Neural cell (in vitro differentiated cells): ENCODE measurements at regions not wholly inside any gene's neighbourhood (a gene's known extent, or its start where the extent isn't known, plus 50 kb on each side); places are given as distances from the start of the nearest gene placed in this dataset.

ENCODE experiments used
- H2AFZ ChIP-seq: fragments of 200-600, 300-800 bp; sonication (generic), shearing (Covaris generic); 2 replicates; pipeline ENCODE4 v1.6.0; 2014; ENCODE audit warnings: low read depth, mild to moderate bottlenecking, antibody characterized with exemption, low read length, moderate library complexity
- H3F3A ChIP-seq: fragments of 200-600 bp; shearing (Covaris generic); 2 replicates; pipeline ENCODE4 v1.6.1; 2016; ENCODE audit warnings: mild to moderate bottlenecking, moderate library complexity, mixed read lengths, antibody characterized with exemption, low read length; ENCODE audit not compliant: insufficient read depth, poor library complexity, severe bottlenecking
- H3K27ac ChIP-seq: fragments of 200-600, 300-800 bp; sonication (generic), shearing (Covaris generic); 2 replicates; pipeline ENCODE4 v1.5.1; 2014; ENCODE audit warnings: mild to moderate bottlenecking, low read length, moderate library complexity
- H3K27me3 ChIP-seq: fragments of 300-800, 200-600 bp; sonication (generic), shearing (Covaris generic); 2 replicates; pipeline ENCODE4 v1.6.0; 2014; ENCODE audit warnings: mild to moderate bottlenecking, low read depth, low read length, moderate library complexity; ENCODE audit not compliant: insufficient read depth
- H3K36me3 ChIP-seq: fragments of 300-800, 200-600 bp; sonication (generic), shearing (Covaris generic); 2 replicates; pipeline ENCODE4 v1.5.1; 2014; ENCODE audit warnings: mild to moderate bottlenecking, antibody characterized with exemption, low read length, moderate library complexity; ENCODE audit not compliant: insufficient read depth
- H3K4me2 ChIP-seq: fragments of 300-800, 200-600 bp; sonication (generic), shearing (Covaris generic); 2 replicates; pipeline ENCODE4 v1.6.0; 2014; ENCODE audit warnings: mild to moderate bottlenecking, low read length
- H3K4me3 ChIP-seq: fragments of 300-800, 200-600 bp; sonication (generic), shearing (Covaris generic); 2 replicates; pipeline ENCODE4 v1.5.1; 2014; ENCODE audit warnings: mild to moderate bottlenecking, low read length, moderate library complexity
- H3K79me2 ChIP-seq: fragments of 200-600 bp; shearing (Covaris generic); replicated peaks from 2 replicates; pipeline ENCODE4 v1.6.0; 2014; ENCODE audit warnings: mild to moderate bottlenecking, low read length, moderate library complexity; ENCODE audit not compliant: insufficient read depth
- H3K9ac ChIP-seq: fragments of 300-800, 200-600 bp; sonication (generic), shearing (Covaris generic); 2 replicates; pipeline ENCODE4 v1.6.1; 2016; ENCODE audit warnings: mild to moderate bottlenecking, low read length, mixed read lengths
- H3K9me2 ChIP-seq: fragments of 200-600 bp; shearing (Covaris generic); 2 replicates; pipeline ENCODE4 v1.6.1; 2016; ENCODE audit warnings: mild to moderate bottlenecking, low read length, mixed read lengths; ENCODE audit not compliant: insufficient read depth
- H3K9me3 ChIP-seq: fragments of 200-600, 300-800 bp; sonication (generic), shearing (Covaris generic); 2 replicates; pipeline ENCODE4 v1.6.1; 2016; ENCODE audit warnings: mild to moderate bottlenecking, mixed run types, low read length, moderate library complexity, mixed read lengths
- H4K20me1 ChIP-seq: fragments of 200-600 bp; shearing (Covaris generic); 2 replicates; pipeline ENCODE4 v1.6.1; 2016; ENCODE audit warnings: mild to moderate bottlenecking, mixed run types; ENCODE audit not compliant: insufficient read depth
- CTCF ChIP-seq: fragments of 450-650 bp; IDR thresholded peaks from 2 replicates; pipeline ENCODE4 v1.5.1; 2014; ENCODE audit warnings: antibody characterized with exemption, mild to moderate bottlenecking, moderate library complexity; ENCODE audit not compliant: poor library complexity, severe bottlenecking
- EP300 ChIP-seq: fragments of 450-650 bp; conservative IDR thresholded peaks from 2 replicates; pipeline ENCODE4 v1.6.1; 2014; ENCODE audit warnings: antibody characterized with exemption, mild to moderate bottlenecking, moderate library complexity; ENCODE audit not compliant: poor library complexity, severe bottlenecking
- EZH2 ChIP-seq: fragments of 200-600, 300-800 bp; shearing (Covaris generic), sonication (generic); IDR thresholded peaks from 2 replicates; pipeline ENCODE4 v1.6.1; 2014; ENCODE audit warnings: antibody characterized with exemption, low read length, borderline replicate concordance, mild to moderate bottlenecking; ENCODE audit not compliant: insufficient read depth, poor library complexity, severe bottlenecking
- MXI1 ChIP-seq: fragments of 450-650 bp; conservative IDR thresholded peaks from 2 replicates; pipeline ENCODE4 v1.6.1; 2014; ENCODE audit warnings: antibody characterized with exemption, mild to moderate bottlenecking; ENCODE audit not compliant: poor library complexity, severe bottlenecking
- POLR2AphosphoS5 ChIP-seq: IDR thresholded peaks from 2 replicates; pipeline ENCODE4 v1.6.1; 2012
- RAD21 ChIP-seq: fragments of 450-650 bp; conservative IDR thresholded peaks from 2 replicates; pipeline ENCODE4 v1.6.1; 2014; ENCODE audit warnings: antibody characterized with exemption, mild to moderate bottlenecking, moderate library complexity
- REST ChIP-seq: IDR thresholded peaks from 2 replicates; pipeline ENCODE4 v1.6.1; 2012; ENCODE audit warnings: borderline replicate concordance
- SMC3 ChIP-seq: fragments of 450-650 bp; conservative IDR thresholded peaks from 2 replicates; pipeline ENCODE4 v1.6.1; 2014; ENCODE audit warnings: antibody characterized with exemption, mild to moderate bottlenecking, moderate library complexity; ENCODE audit not compliant: poor library complexity
- TAF1 ChIP-seq: IDR thresholded peaks from 2 replicates; pipeline ENCODE4 v1.6.1; 2012; ENCODE audit warnings: low read depth

GRCh38 chr12:91250273-91250665, 67.7 kb upstream of the DCN start:
- H3K9me3 ChIP-seq, result no peaks in the 10 kb centered on the region
- no peak overlapping the region for H3K4me3 ChIP-seq
- H4K20me1 ChIP-seq, result no peaks in the 10 kb centered on the region
- no peaks in the 10 kb centered on the region for H3K9me2 ChIP-seq
- H3K79me2 ChIP-seq, result no peaks in the 10 kb centered on the region
- H3K9ac ChIP-seq, result no peak overlapping the region
- no peak overlapping the region for H3K27ac ChIP-seq
- H3K36me3 ChIP-seq, result no peaks in the 10 kb centered on the region
- no peaks in the 10 kb centered on the region for H3K27me3 ChIP-seq
- TF ChIP-seq CTCF (no peak), SMC3 (no peak), REST (no peak), POLR2AphosphoS5 (no peak), MXI1 (no peak), TAF1 (no peak), RAD21 (no peak), EZH2 (no peak), EP300 (no peak)
- H3F3A ChIP-seq, result no peaks in the 10 kb centered on the region
- H2AFZ ChIP-seq, result no peak overlapping the region
- no peak overlapping the region for H3K4me2 ChIP-seq

GRCh38 chr12:91249518-91250272, 67.1 kb upstream of the DCN start:
- Histone ChIP-seq H3K4me3 (no peak overlapping the region), H3K9ac (no peak overlapping the region), H3K9me3 (no peaks in the 10 kb centered on the region), H3K4me2 (no peak overlapping the region), H3K27me3 (no peaks in the 10 kb centered on the region), H3K27ac (no peak overlapping the region), H3K79me2 (no peaks in the 10 kb centered on the region), H4K20me1 (no peaks in the 10 kb centered on the region), H2AFZ (no peak overlapping the region), H3K36me3 (no peaks in the 10 kb centered on the region), H3F3A (no peaks in the 10 kb centered on the region), H3K9me2 (no peaks in the 10 kb centered on the region)
- TF ChIP-seq REST (no peak), POLR2AphosphoS5 (no peak), TAF1 (no peak), SMC3 (no peak), RAD21 (no peak), EP300 (no peak), MXI1 (no peak), EZH2 (no peak), CTCF (no peak)
